Nephron progenitor cell (in vitro differentiated cells): ENCODE measurements at regions not wholly inside any gene's neighbourhood (a gene's known extent, or its start where the extent isn't known, plus 50 kb on each side); places are given as distances from the start of the nearest gene placed in this dataset.

ENCODE experiments used
- DNase-seq: peaks from one replicate; pipeline ENCODE4 v3.0.0; 2021
- H3K27ac Mint-ChIP-seq: 2 replicates; pipeline ENCODE4 v1.8.0; 2021; ENCODE audit warnings: mild to moderate bottlenecking, moderate library complexity, mixed read lengths
- H3K27me3 Mint-ChIP-seq: 2 replicates; pipeline ENCODE4 v1.8.0; 2021; ENCODE audit warnings: mild to moderate bottlenecking, low read depth, mixed read lengths; ENCODE audit not compliant: poor library complexity
- H3K36me3 Mint-ChIP-seq: 2 replicates; pipeline ENCODE4 v1.8.0; 2021; ENCODE audit warnings: low read depth, mixed read lengths
- H3K4me1 Mint-ChIP-seq: 2 replicates; pipeline ENCODE4 v1.8.0; 2021; ENCODE audit warnings: mixed read lengths
- H3K4me3 Mint-ChIP-seq: 2 replicates; pipeline ENCODE4 v1.8.0; 2021; ENCODE audit warnings: mild to moderate bottlenecking, moderate library complexity, mixed read lengths
- H3K9me3 Mint-ChIP-seq: 2 replicates; pipeline ENCODE4 v1.8.0; 2021; ENCODE audit warnings: mild to moderate bottlenecking, moderate library complexity, mixed read lengths
- CTCF ChIP-seq: fragments of 200-600 bp; sonication (generic); IDR thresholded peaks from 2 replicates; pipeline ENCODE4 v1.5.0; 2021; ENCODE audit warnings: antibody characterized with exemption

GRCh38 chr3:161854232-161854771, 357.7 kb downstream of the OTOL1 start:
- TF ChIP-seq CTCF = peak; percentile 24
- Mint-ChIP-seq H3K4me1 (peaks cover 25% of the 10 kb centered on the region), H3K4me3 (no peak overlapping the region), H3K36me3 (no peaks in the 10 kb centered on the region), H3K27me3 (peaks cover 5% of the 10 kb centered on the region), H3K27ac (no peak overlapping the region), H3K9me3 (no peaks in the 10 kb centered on the region)
- DNase-seq = peak; percentile 35

- Mint-ChIP-seq H3K4me3 (no peak overlapping the region), H3K27ac (no peak overlapping the region)
Measured at GRCh38 chr3:161859057-161859456, 362.4 kb downstream of the OTOL1 start.

GRCh38 chr3:161859865-161860450, 363.4 kb downstream of the OTOL1 start:
- no peak for DNase-seq
- Mint-ChIP-seq H3K4me1 (no peaks in the 10 kb centered on the region), H3K9me3 (no peaks in the 10 kb centered on the region), H3K4me3 (no peak overlapping the region), H3K36me3 (no peaks in the 10 kb centered on the region), H3K27me3 (peaks cover 2% of the 10 kb centered on the region), H3K27ac (no peak overlapping the region)
- TF ChIP-seq CTCF = no peak

More at GRCh38 chr3:161859057-161859456, 362.4 kb downstream of the OTOL1 start:
- Mint-ChIP-seq H3K4me1 (peaks cover 3% of the 10 kb centered on the region), H3K36me3 (no peaks in the 10 kb centered on the region), H3K27me3 (peaks cover 2% of the 10 kb centered on the region), H3K9me3 (no peaks in the 10 kb centered on the region)
- TF ChIP-seq CTCF = no peak
- DNase-seq = no peak

GRCh38 chr3:161863775-161864174, 367.2 kb downstream of the OTOL1 start:
- H3K36me3 Mint-ChIP-seq = no peaks in the 10 kb centered on the region
- no peaks in the 10 kb centered on the region for H3K4me1 Mint-ChIP-seq
- no peaks in the 10 kb centered on the region for H3K9me3 Mint-ChIP-seq
- H3K27ac Mint-ChIP-seq = no peak overlapping the region
- H3K27me3 Mint-ChIP-seq = no peaks in the 10 kb centered on the region
- no peak for DNase-seq
- TF ChIP-seq CTCF = no peak
- no peak overlapping the region for H3K4me3 Mint-ChIP-seq

- no peak overlapping the region for H3K4me3 Mint-ChIP-seq
- H3K36me3 Mint-ChIP-seq = no peaks in the 10 kb centered on the region
- DNase-seq = no peak
- no peak overlapping the region for H3K27ac Mint-ChIP-seq
- H3K27me3 Mint-ChIP-seq = no peaks in the 10 kb centered on the region
- no peaks in the 10 kb centered on the region for H3K4me1 Mint-ChIP-seq
- H3K9me3 Mint-ChIP-seq = no peaks in the 10 kb centered on the region
- no peak for TF ChIP-seq CTCF
Measured at GRCh38 chr3:161866176-161866575, 369.6 kb downstream of the OTOL1 start.

GRCh38 chr3:161875483-161875882, 378.9 kb downstream of the OTOL1 start:
- no peak for TF ChIP-seq CTCF
- DNase-seq = no peak
- Mint-ChIP-seq H3K36me3 (no peaks in the 10 kb centered on the region), H3K4me1 (peaks cover 6% of the 10 kb centered on the region), H3K4me3 (no peak overlapping the region), H3K27ac (no peak overlapping the region), H3K27me3 (no peaks in the 10 kb centered on the region), H3K9me3 (peaks cover 35% of the 10 kb centered on the region)
